ENCODE measurements at regions not wholly inside any gene's neighbourhood (a gene's known extent, or its start where the extent isn't known, plus 50 kb on each side); places are given as distances from the start of the nearest gene placed in this dataset.

DNA sequence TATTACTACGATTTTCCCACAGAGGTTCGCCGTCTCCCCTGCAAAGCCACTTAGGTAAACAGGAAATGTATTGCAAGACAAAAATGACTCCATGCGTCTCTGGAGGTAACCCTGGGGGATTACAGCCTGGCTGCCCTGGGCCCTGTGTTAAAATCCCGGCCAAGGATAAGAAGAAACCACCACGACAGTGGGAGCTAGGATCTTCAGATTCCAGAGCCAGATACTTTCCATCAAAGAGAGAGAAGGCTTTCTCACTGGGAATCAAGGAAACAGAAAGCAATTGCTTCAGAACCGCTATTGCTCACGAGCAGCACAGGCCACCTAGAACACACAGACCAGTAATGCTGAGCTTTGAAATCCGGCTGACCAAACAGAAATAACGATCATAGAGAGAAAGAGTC lies 97.9 kb upstream of the ZNF516 start:
- POLR2A ChIA-PET: no interaction called here
- TF ChIP-seq CTCF (IDR thresholded peaks at IDR 0.05 in 2 of 3, conservative IDR thresholded peaks at IDR 0.05 in 1 of 3; ENCODE audit: borderline replicate concordance in 1 of 3, insufficient read depth in 1 of 3, low read depth in 2 of 3, low read length in 2 of 3): no peak
- no peak for TF ChIP-seq YY1 (IDR thresholded peaks at IDR 0.05; ENCODE audit: extremely low read depth, insufficient replicate concordance, low read depth, low read length)
- TF ChIP-seq ZNF274 (IDR thresholded peaks at IDR 0.05; ENCODE audit: low read depth, low read length): no peak
- no peak for TF ChIP-seq ELF1 (IDR thresholded peaks at IDR 0.05; ENCODE audit: borderline replicate concordance, low read depth)
- no peak for TF ChIP-seq EZH2 (IDR thresholded peaks at IDR 0.05)
- TF ChIP-seq FOSL1 (IDR thresholded peaks at IDR 0.05; ENCODE audit: low read depth): no peak
- H4K20me1 ChIP-seq (ENCODE audit: insufficient read depth): no peaks in the 10 kb centered on the region
- no peaks in the 10 kb centered on the region for H3K9me2 ChIP-seq (ENCODE audit: insufficient read depth)
- ATAC-seq (no peak), DNase-seq (ENCODE audit: low read depth, low spot score) (no peak)
- peaks cover 39% of the 10 kb centered on the region for H3K27me3 ChIP-seq (ENCODE audit: insufficient read depth, low read length)
- H3K9ac ChIP-seq (ENCODE audit: low read length): no peak overlapping the region
- no peak overlapping the region for H3K4me2 ChIP-seq (ENCODE audit: low read length)
- RAD21 ChIA-PET (ENCODE audit: low non-redundant PET in 1 of 2, low total read pairs in 2 of 2, uncharacterized antibody in 2 of 2, unreplicated experiment in 2 of 2): no interaction called here
- H3K9me3 ChIP-seq (ENCODE audit: control insufficient read depth in 1 of 2, insufficient read depth in 1 of 2, low read depth in 1 of 2, low read length in 2 of 2): no peaks in the 10 kb centered on the region
- H3K4me1 ChIP-seq (ENCODE audit: control insufficient read depth in 1 of 2, insufficient read depth in 2 of 2, low read length in 2 of 2): no peaks in the 10 kb centered on the region
- CTCF ChIA-PET: no interaction called here
- no peak overlapping the region for H2AFZ ChIP-seq (ENCODE audit: low read depth, low read length, poor library complexity, severe bottlenecking)
- H3K27ac ChIP-seq (ENCODE audit: low read depth, low read length): no peak overlapping the region
- no peak overlapping the region for H3K4me3 ChIP-seq (replicated peaks in 1 of 2; ENCODE audit: low read depth in 1 of 2, low read length in 2 of 2)
- no peaks in the 10 kb centered on the region for H3K36me3 ChIP-seq (ENCODE audit: control insufficient read depth in 1 of 2, insufficient read depth in 2 of 2, low read length in 2 of 2)
- no TSS peak for BruUV-seq (replicated peaks)
- intact Hi-C loops (cut with micrococcal nuclease): no loop called here
- H3K79me2 ChIP-seq (ENCODE audit: insufficient read depth, low read length): no peaks in the 10 kb centered on the region

- no peak for ATAC-seq
- H3K36me3 ChIP-seq (ENCODE audit: control insufficient read depth in 1 of 2, insufficient read depth in 2 of 2, low read length in 2 of 2): no peaks in the 10 kb centered on the region
- ChIA-PET RAD21 (ENCODE audit: low non-redundant PET in 1 of 2, low total read pairs in 2 of 2, uncharacterized antibody in 2 of 2, unreplicated experiment in 2 of 2) (no interaction called here), POLR2A (no interaction called here), CTCF (no interaction called here)
- TF ChIP-seq FOSL1 (IDR thresholded peaks at IDR 0.05; ENCODE audit: low read depth) (no peak), ZFX (IDR thresholded peaks at IDR 0.05) (no peak), SP1 (IDR thresholded peaks at IDR 0.05; ENCODE audit: low read depth) (no peak), RAD21 (IDR thresholded peaks at IDR 0.05; ENCODE audit: low read depth) (no peak), EZH2 (IDR thresholded peaks at IDR 0.05) (no peak), TCF7L2 (IDR thresholded peaks at IDR 0.05; ENCODE audit: borderline replicate concordance, extremely low read depth, insufficient read depth, insufficient read length) (no peak)
- TF ChIP-seq, protein P1, sequence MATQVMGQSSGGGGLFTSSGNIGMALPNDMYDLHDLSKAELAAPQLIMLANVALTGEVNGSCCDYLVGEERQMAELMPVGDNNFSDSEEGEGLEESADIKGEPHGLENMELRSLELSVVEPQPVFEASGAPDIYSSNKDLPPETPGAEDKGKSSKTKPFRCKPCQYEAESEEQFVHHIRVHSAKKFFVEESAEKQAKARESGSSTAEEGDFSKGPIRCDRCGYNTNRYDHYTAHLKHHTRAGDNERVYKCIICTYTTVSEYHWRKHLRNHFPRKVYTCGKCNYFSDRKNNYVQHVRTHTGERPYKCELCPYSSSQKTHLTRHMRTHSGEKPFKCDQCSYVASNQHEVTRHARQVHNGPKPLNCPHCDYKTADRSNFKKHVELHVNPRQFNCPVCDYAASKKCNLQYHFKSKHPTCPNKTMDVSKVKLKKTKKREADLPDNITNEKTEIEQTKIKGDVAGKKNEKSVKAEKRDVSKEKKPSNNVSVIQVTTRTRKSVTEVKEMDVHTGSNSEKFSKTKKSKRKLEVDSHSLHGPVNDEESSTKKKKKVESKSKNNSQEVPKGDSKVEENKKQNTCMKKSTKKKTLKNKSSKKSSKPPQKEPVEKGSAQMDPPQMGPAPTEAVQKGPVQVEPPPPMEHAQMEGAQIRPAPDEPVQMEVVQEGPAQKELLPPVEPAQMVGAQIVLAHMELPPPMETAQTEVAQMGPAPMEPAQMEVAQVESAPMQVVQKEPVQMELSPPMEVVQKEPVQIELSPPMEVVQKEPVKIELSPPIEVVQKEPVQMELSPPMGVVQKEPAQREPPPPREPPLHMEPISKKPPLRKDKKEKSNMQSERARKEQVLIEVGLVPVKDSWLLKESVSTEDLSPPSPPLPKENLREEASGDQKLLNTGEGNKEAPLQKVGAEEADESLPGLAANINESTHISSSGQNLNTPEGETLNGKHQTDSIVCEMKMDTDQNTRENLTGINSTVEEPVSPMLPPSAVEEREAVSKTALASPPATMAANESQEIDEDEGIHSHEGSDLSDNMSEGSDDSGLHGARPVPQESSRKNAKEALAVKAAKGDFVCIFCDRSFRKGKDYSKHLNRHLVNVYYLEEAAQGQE (IDR thresholded peaks at IDR 0.05; ENCODE audit: low read depth): no peak
- TF ChIP-seq, protein P2, sequence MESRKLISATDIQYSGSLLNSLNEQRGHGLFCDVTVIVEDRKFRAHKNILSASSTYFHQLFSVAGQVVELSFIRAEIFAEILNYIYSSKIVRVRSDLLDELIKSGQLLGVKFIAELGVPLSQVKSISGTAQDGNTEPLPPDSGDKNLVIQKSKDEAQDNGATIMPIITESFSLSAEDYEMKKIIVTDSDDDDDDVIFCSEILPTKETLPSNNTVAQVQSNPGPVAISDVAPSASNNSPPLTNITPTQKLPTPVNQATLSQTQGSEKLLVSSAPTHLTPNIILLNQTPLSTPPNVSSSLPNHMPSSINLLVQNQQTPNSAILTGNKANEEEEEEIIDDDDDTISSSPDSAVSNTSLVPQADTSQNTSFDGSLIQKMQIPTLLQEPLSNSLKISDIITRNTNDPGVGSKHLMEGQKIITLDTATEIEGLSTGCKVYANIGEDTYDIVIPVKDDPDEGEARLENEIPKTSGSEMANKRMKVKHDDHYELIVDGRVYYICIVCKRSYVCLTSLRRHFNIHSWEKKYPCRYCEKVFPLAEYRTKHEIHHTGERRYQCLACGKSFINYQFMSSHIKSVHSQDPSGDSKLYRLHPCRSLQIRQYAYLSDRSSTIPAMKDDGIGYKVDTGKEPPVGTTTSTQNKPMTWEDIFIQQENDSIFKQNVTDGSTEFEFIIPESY (IDR thresholded peaks at IDR 0.05; ENCODE audit: extremely low read depth, insufficient replicate concordance, low read length): no peak
- H3K9ac ChIP-seq (ENCODE audit: low read length): no peak overlapping the region
- H4K20me1 ChIP-seq (ENCODE audit: insufficient read depth): no peaks in the 10 kb centered on the region
- no peaks in the 10 kb centered on the region for H3K9me2 ChIP-seq (ENCODE audit: insufficient read depth)
- no peak overlapping the region for H2AFZ ChIP-seq (ENCODE audit: low read depth, low read length, poor library complexity, severe bottlenecking)
- intact Hi-C loops (cut with micrococcal nuclease): no loop called here
- H3K4me3 ChIP-seq (replicated peaks in 1 of 2; ENCODE audit: low read depth in 1 of 2, low read length in 2 of 2): no peak overlapping the region
- H3K4me1 ChIP-seq (ENCODE audit: control insufficient read depth in 1 of 2, insufficient read depth in 2 of 2, low read length in 2 of 2): no peaks in the 10 kb centered on the region
- BruUV-seq (replicated peaks): no TSS peak
- DNase-seq (ENCODE audit: low read depth, low spot score): no peak
- H3K79me2 ChIP-seq (ENCODE audit: insufficient read depth, low read length): no peaks in the 10 kb centered on the region
- H3K9me3 ChIP-seq (ENCODE audit: control insufficient read depth in 1 of 2, insufficient read depth in 1 of 2, low read depth in 1 of 2, low read length in 2 of 2): no peaks in the 10 kb centered on the region
- peaks cover 39% of the 10 kb centered on the region for H3K27me3 ChIP-seq (ENCODE audit: insufficient read depth, low read length)
- no peak overlapping the region for H3K27ac ChIP-seq (ENCODE audit: low read depth, low read length)
- H3K4me2 ChIP-seq (ENCODE audit: low read length): no peak overlapping the region
Observed at GRCh38 chr18:76592096-76592495, 97.1 kb upstream of the ZNF516 start.

Data from HCT116 (cell line).